Astrocyte of the cerebellum (primary cell): ENCODE measurements at regions not wholly inside any gene's neighbourhood (a gene's known extent, or its start where the extent isn't known, plus 50 kb on each side); places are given as distances from the start of the nearest gene placed in this dataset.

Experiments used
- DNase-seq: peaks from one replicate; pipeline ENCODE4 v3.0.0-alpha.2; 2011; ENCODE audit warnings: low read depth
- H3K4me3 ChIP-seq: 2 replicates; pipeline ENCODE4 v1.5.1; 2011; ENCODE audit warnings: mild to moderate bottlenecking, low read depth, low read length, moderate library complexity
- CTCF ChIP-seq: IDR thresholded peaks from 2 replicates; pipeline ENCODE4 v1.5.1; 2012; ENCODE audit warnings: low read length, low read depth, moderate library complexity, mild to moderate bottlenecking; ENCODE audit errors: missing control alignments
- in situ Hi-C: cut with HindIII; loops from 2 replicates; pipeline ENCODE4 v1.10.0; 2017; ENCODE audit warnings: low sequenced_read_pairs

GRCh38 chr3:176206809-176207208 lies 990.5 kb downstream of the TBL1XR1 start:
- in situ Hi-C loops = no loop called here
- H3K4me3 ChIP-seq = no peak overlapping the region
- no peak for DNase-seq
- no peak for TF ChIP-seq CTCF

- DNase-seq = no peak
- no peak overlapping the region for H3K4me3 ChIP-seq
- in situ Hi-C loops = no loop called here
- no peak for TF ChIP-seq CTCF
Observed at GRCh38 chr3:176202652-176203051, 994.6 kb downstream of the TBL1XR1 start.

- no peak for TF ChIP-seq CTCF
- no peak for DNase-seq
- in situ Hi-C loops = no loop called here
- no peak overlapping the region for H3K4me3 ChIP-seq
Observed at GRCh38 chr3:176193032-176193730, 1004.1 kb downstream of the TBL1XR1 start.

- in situ Hi-C loops = no loop called here
- no peak overlapping the region for H3K4me3 ChIP-seq
- no peak for TF ChIP-seq CTCF
- no peak for DNase-seq
Observed at GRCh38 chr3:176190755-176191154, 1006.5 kb downstream of the TBL1XR1 start.

- in situ Hi-C loops = no loop called here
- DNase-seq = no peak
- no peak for TF ChIP-seq CTCF
- no peak overlapping the region for H3K4me3 ChIP-seq
Observed at GRCh38 chr3:176183181-176183580, 1014.1 kb downstream of the TBL1XR1 start.

- no peak overlapping the region for H3K4me3 ChIP-seq
- in situ Hi-C loops = no loop called here
- TF ChIP-seq CTCF = no peak
- DNase-seq = no peak
Observed at GRCh38 chr3:176174060-176174459, 1023.2 kb downstream of the TBL1XR1 start.

GRCh38 chr3:176172492-176172891 lies 1024.8 kb downstream of the TBL1XR1 start:
- no peak overlapping the region for H3K4me3 ChIP-seq
- in situ Hi-C loops = no loop called here
- no peak for DNase-seq
- no peak for TF ChIP-seq CTCF
